ENCODE measurements at regions not wholly inside any gene's neighbourhood (a gene's known extent, or its start where the extent isn't known, plus 50 kb on each side); places are given as distances from the start of the nearest gene placed in this dataset.
"Not testable (repeated sequence)": the region's sequence is repeated elsewhere in the genome, so short reads cannot be mapped to it uniquely, and the experiment has no call there.

DNA sequence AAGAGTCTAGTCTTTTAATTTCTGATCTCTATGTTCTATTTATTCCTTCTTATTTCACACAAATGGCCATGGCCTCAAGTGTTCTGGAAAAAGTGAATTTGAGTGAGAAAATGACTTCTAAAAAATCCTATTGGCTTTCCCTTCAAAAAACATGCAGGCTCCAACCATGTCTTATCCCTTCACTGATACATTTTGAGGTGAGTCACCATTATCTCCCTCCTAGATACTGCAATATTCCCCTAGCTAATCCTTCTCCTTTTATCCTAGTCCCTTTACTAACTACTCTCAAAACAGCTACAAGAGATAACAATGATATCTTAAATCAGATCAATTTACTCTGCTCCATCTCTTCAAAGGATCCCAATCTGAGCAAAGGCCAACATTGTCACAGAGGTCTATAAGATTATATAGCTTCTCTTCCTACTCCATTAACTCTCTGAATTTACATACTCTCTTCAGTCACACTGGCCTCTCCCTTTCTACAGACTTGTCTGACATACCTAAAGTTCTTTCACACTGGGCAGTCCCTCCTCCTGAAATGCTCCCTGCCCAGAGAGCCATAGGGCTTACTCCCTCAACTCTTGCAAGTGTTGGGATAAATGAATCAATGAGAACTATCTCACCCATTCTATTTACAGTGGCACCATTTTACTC lies 129.2 kb downstream of the TENT5A start:
- no peak for DNase-seq

- DNase-seq = no peak
Measured at GRCh38 chr6:81621816-81622395, 130.6 kb downstream of the TENT5A start.

- no peak for DNase-seq
Measured at GRCh38 chr6:81614292-81614691, 138.2 kb downstream of the TENT5A start.

DNA sequence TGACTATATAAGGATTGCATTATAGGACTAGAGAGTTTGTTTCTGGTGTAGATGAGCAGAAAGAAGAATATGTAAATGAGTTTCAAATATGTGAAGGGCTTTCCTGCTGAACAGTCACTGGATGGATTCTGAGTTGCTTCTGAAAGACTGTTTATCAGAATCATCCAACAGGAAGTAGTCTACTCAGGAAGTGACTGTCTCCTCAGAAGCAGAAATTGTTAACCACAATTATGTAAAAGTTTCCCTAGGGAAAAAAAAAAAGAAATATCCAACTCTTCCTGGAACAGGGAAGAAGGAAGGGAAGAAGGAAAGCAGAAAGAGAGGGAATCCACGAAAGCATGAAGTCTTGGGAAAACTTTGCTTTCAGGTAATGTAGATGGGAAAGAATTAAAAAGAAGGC lies 138.9 kb downstream of the TENT5A start:
- DNase-seq = no peak

- no peak for DNase-seq
Measured at GRCh38 chr6:81612136-81612535, 140.3 kb downstream of the TENT5A start.

DNA sequence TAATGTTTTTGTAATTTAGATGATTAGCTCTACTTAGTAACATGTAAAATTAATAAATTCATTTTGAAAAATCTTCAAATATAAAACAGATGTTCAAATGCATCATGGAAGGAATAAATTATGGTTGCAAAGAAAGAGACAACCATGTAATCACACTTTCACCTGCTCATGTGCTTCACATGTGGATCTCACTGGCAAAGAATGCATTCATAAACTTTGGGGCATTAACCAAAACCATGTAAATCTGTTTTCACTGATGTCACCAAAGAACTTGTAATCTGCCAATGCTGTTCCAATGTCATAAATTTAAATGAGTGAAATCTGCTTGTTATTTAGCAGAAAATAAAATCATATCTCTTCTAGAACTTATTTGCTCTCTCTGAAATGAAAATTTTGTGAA lies 142.7 kb downstream of the TENT5A start:
- DNase-seq = no peak

DNA sequence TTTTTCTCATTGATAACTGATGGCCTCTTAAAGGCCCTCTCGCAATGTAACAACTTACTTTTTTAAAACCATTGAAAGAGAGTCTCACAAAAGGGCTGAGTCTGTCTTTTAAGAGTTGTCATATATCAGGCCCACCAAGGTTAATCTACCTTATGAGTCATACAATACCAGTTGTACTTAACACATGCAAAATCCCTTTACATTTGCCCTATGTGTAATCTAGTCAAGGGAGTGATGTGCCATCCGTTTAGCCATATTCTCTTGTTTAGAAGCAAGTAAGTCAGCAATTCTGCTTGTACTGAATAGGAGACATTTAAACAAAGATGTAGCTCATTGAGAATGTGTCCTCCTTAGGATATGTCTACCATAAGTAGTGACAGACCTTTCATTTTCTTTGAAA lies 143.7 kb downstream of the TENT5A start:
- DNase-seq = no peak

GRCh38 chr6:81606965-81607381 lies 145.5 kb downstream of the TENT5A start:
- DNase-seq = no peak

GRCh38 chr6:81605526-81605925 lies 147.0 kb downstream of the TENT5A start:
- DNase-seq = no peak

GRCh38 chr6:81601918-81602317 lies 150.6 kb downstream of the TENT5A start:
- no peak for DNase-seq

- not testable (repeated sequence) for DNase-seq
Measured at GRCh38 chr6:81600488-81600887, 152.0 kb downstream of the TENT5A start.

DNA sequence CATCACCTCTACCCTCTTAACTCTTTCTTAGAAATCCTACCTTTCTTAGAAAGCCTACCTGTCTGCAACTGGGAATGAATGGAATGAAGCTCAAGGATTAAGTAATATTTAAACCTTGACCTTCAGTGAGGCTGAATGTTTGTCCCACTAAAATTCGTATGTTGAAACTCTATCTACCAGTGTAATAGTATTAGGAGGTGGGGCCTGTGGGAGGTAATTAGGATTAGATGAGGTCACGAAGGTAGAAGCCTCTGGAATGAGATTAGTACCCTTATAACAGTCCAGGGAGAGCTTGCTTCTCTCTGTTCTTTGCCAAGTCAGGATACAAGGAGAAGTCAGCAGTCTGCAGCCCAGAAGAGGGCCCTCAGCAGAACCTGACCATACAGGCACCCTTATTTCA lies 158.0 kb downstream of the TENT5A start:
- DNase-seq = no peak

- no peak for DNase-seq
Measured at GRCh38 chr6:81590314-81590691, 162.2 kb downstream of the TENT5A start.

- no peak for DNase-seq
Measured at GRCh38 chr6:81589465-81590313, 162.8 kb downstream of the TENT5A start.

DNA sequence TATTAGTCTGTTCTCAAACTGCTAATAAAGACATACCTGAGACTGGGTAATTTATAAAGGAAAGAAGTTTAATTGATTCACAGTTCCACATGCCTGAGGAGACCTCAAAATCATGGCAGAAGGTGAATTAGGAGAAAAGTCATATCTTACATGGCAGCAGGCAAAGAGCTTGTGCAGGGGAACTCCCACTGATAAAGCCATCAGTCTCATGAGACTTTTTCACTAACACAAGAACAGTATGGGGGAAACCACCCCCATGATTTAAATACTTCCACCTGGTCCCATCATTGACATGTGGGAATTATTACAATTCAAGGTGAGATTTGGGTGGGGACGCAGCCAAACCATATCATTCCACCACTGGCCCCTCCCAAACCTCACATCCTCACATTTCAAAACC lies 166.8 kb downstream of the TENT5A start:
- not testable (repeated sequence) for DNase-seq

- not testable (repeated sequence) for DNase-seq
Measured at GRCh38 chr6:81584156-81584555, 168.3 kb downstream of the TENT5A start.

DNA sequence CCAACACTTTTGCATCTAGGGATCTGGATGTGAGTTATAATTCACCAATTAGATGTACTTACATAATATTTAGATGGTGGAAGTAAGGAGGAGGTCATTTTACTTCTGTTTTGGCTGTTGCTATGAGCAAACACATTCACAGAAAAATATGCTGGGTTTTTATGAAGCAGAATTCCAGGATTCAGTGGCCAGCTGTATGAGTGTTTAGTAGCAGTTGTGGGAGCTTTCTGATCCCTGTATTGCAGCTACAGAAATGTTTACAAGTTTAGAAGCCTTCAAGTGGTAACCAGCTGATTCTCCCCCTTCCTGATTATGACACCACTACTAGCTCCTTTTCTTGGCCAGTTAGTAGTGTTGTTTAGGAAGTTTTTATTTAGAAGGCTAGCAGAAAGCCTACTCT lies 177.0 kb downstream of the TENT5A start:
- no peak for DNase-seq

- DNase-seq = no peak
Measured at GRCh38 chr6:81572020-81572419, 180.5 kb downstream of the TENT5A start.

DNA sequence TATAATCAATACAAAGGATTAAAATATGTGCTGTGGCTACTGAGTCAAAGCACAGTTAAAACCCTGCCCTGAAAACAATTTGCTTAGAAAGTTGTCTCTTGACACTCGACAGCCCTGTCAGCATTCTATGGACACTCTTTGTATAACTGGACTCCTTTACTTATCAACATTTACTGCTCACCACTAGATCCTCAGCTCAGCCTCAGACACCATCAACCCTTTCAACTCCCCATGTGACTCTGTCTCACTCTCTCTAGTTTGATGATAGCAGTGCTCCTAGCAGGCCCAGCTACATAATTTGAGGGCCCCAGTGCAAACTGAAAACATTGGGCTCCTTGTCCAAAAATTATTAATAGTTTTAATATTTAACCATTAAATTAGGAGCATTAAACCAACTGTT lies 181.8 kb downstream of the TENT5A start:
- no peak for DNase-seq

- DNase-seq = no peak
Measured at GRCh38 chr6:81568973-81569372, 183.5 kb downstream of the TENT5A start.

DNA sequence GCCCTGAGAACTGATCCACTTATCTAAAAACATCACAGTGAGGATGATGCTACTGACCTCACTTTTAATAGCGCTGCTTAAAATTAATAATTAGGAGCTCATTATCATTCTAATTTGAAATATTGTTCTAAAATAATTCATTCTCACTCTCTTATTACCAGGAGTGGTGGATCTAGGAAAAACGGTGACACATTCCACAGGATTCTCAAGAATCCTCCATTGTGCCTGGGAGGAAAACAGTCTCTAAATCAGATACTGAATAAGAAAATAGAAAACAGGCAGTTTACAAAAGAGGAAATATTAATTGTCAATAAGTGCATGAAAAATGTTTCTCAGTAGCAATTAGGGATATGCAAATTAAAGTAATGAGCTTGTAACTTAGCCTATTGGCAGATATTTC lies 187.4 kb downstream of the TENT5A start:
- DNase-seq = no peak

GRCh38 chr6:81564470-81565068 lies 187.9 kb downstream of the TENT5A start:
- no peak for DNase-seq

DNA sequence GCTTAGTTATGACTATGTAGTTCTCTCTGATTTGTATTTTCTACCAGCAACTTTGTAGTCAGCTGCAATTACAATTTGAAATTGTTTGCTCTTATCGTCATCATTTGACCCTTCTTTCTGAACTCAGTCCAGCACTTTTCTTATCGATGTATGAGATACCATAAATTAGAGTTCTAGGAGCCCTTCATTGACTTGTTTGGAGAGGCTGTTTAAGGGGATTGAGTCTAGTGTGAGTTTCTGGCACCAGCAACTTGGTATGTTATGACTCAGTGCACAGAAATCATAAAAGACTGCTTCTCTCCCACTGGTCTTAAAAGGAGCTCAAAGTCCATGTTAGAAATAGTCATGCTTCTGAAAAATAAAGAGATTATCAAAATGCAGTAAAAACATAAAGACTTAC lies 190.3 kb downstream of the TENT5A start:
- DNase-seq = no peak

GRCh38 chr6:81561731-81562130 lies 190.8 kb downstream of the TENT5A start:
- DNase-seq = no peak

Data from CD4-positive, alpha-beta T cell treated with Interleukin-10 for 1 hour (primary cell).